AG09319 (cell line): ENCODE measurements at regions not wholly inside any gene's neighbourhood (a gene's known extent, or its start where the extent isn't known, plus 50 kb on each side); places are given as distances from the start of the nearest gene placed in this dataset.

Experiments
- DNase-seq: peaks from one replicate; pipeline ENCODE4 v3.0.0-alpha.2; 2010; ENCODE audit warnings: low read depth; ENCODE audit errors: extremely low read depth
- TF ChIP-seq, protein P1 (sequence below): IDR thresholded peaks from 2 replicates; pipeline ENCODE4 v1.5.1; 2011; ENCODE audit warnings: low read depth, mild to moderate bottlenecking, inconsistent platforms, low read length, moderate library complexity

DNA sequence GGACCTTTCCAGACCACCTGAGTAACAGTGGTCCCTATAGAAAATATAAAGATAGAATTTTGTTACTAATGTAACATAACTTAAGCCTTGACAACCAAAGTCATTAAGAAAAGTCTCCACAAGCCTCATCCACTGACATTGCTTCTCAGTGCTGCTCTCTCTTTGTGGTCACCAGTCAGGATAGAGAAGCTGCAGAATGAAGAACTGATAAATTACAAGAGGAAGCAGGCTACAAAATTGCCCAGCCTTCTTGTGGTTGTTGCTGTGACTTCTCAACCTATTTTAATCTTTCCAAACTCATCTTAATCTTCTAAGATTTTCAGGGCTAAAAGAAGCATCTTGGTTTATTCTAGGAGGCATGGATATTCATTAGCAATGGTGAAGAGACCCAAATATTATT is 343.8 kb downstream of the MZT1 start:
- TF ChIP-seq, protein P1, sequence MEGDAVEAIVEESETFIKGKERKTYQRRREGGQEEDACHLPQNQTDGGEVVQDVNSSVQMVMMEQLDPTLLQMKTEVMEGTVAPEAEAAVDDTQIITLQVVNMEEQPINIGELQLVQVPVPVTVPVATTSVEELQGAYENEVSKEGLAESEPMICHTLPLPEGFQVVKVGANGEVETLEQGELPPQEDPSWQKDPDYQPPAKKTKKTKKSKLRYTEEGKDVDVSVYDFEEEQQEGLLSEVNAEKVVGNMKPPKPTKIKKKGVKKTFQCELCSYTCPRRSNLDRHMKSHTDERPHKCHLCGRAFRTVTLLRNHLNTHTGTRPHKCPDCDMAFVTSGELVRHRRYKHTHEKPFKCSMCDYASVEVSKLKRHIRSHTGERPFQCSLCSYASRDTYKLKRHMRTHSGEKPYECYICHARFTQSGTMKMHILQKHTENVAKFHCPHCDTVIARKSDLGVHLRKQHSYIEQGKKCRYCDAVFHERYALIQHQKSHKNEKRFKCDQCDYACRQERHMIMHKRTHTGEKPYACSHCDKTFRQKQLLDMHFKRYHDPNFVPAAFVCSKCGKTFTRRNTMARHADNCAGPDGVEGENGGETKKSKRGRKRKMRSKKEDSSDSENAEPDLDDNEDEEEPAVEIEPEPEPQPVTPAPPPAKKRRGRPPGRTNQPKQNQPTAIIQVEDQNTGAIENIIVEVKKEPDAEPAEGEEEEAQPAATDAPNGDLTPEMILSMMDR, result no peak
- no peak for DNase-seq

DNA sequence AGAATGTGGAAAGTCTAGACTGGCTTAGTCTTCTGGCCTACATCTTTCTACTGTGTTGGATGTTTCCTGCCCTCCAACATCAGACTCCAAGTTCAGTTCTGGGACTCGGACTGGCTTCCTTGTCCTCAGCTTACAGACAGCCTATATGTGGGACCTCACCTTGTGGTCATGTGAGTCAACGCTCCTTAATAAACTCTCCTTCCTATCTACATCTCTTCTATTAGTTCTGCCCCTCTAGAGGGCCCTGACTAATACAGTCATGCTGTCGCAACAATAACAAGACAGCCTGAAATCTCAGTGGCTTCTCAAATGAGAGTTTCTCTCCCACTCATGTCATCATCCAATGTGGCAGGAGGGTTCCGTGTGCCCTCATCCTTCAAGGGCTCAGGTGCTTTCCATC is 347.8 kb downstream of the MZT1 start:
- TF ChIP-seq, protein P1, result no peak
- no peak for DNase-seq

DNA sequence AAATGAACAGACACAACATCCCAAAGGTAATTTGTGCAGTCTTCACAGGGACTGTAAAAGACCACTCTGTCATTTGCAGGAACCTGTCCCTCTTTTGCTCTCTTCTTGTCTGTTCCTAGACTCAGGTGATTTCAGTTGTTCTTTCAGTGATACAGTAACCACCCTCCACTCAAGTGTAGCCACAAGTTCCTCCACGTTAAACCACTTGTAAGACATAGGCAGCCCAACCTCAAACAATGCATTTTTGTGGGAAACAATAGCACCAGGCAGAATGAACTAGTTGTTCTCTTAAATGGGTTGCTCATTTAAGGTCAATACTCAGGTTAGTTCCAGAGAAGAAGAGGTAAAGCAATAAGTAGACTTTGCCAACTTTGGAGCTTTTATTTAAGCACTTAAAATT is 359.4 kb downstream of the MZT1 start:
- TF ChIP-seq, protein P1, result no peak
- DNase-seq, result no peak

DNA sequence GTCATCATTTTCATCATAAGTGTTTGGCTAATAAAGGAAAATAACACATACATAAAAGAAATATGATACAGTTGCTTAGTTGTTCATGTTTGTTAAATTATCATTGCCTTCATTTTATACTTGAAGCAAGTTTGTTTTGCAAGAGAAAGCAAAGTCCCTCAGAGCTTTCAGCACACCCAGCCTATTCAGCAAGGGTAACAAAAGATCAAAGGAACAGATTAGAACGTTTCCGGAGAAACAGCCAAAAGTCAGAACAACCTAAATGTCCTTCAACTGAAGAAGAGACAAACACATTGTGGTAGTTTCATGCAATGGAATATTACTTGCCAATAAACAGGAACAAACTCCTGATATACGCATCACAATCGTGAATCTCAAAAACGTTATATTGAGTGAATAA is 380.7 kb downstream of the MZT1 start:
- no peak for DNase-seq
- TF ChIP-seq, protein P1, result no peak

DNA sequence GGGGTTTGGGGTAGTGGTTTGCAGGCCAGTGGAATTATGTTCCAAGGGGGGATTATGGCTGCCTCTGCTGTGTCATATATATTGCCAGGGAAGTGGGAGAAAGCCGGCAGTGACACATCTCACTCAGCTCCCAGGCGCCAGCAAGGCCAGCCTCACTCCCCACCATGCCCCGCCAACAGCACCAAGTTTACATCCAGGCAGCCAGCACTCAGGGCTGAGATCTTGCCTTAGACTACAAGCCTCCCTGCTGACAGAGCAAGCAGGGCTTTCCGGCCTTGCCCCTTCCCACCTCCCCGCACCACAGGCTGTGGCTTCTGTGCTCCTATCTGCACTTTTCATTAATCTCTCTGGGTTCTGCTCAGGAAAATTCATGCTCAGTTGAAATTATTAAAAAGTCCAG is 385.1 kb downstream of the MZT1 start:
- TF ChIP-seq, protein P1, result no peak
- no peak for DNase-seq

DNA sequence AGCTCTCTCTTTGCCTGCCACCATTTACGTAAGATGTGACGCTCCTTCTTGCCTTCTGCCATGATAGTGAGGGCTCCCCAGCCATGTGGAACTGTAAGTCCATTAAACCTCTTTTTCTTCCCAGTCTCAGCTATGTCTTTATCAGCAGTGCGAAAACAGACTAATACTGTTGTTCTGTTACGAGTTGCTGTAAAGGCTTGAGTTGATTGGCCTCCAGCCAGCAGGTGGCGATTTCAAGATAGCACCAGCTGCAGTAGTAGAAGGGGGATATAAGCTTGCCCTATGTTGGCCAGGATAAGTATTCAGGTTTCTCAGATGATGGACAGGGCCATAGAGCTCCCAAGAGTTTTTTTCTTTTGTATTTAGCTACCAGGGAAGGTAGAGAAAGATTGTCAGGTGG is 385.5 kb downstream of the MZT1 start:
- DNase-seq, result no peak
- TF ChIP-seq, protein P1, result no peak

DNA sequence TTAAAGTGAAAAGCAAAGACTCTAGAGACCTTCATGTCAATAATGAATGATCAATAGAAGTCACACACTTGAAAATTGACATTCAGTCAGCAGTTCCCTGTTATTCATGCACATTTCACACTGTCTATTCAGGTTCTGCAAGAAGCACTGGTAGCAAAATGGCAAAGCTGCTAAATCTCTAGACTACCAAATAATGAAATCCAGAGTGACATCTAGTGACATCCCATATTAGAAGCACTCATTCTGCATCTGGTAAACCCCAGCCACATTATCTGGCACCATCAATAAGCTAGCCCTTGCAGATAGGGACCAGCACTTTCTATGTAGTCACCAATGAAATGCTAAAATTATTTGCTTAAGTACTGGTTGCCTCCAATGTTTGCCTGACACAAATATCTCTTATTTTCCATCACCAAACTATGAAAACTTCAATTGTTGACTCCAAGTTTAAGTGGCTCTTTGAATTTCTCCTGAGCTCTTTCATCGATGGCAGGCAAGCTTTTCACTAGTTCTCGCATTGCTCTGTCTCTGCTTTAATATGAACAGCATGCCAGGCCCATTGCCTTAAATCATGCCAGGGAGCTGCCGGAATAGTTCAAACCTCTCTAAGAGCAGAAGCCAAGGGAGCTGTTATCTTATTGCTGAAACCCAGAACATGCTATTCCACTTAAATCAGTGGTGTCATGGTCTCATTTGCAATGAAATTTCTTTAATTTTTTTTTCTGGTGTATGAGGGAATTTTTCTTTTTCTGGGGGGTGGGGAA is 409.9 kb downstream of the MZT1 start:
- TF ChIP-seq, protein P1, result no peak
- DNase-seq, result no peak
